Large intestine (tissue), 3 donors: ENCODE measurements at regions not wholly inside any gene's neighbourhood (a gene's known extent, or its start where the extent isn't known, plus 50 kb on each side); places are given as distances from the start of the nearest gene placed in this dataset.
"Not testable (repeated sequence)": the region's sequence is repeated elsewhere in the genome, so short reads cannot be mapped to it uniquely, and the experiment has no call there.

Source experiments
- DNase-seq, 2 donors: peaks; one replicate each; pipeline versions ENCODE4 v3.0.0 to v3.0.0-alpha.2; 2013
- H3K27ac ChIP-seq: one replicate; pipeline ENCODE4 v1.5.1; 2013; ENCODE audit warnings: low read length
- H3K27me3 ChIP-seq: 2 replicates; pipeline ENCODE4 v1.6.1; 2013; ENCODE audit warnings: low read length; ENCODE audit not compliant: control insufficient read depth, insufficient read depth
- H3K36me3 ChIP-seq: 2 replicates; pipeline ENCODE4 v1.6.1; 2013; ENCODE audit warnings: low read length; ENCODE audit not compliant: control insufficient read depth, insufficient read depth
- H3K4me1 ChIP-seq: one replicate; pipeline ENCODE4 v1.6.1; 2013; ENCODE audit warnings: low read length; ENCODE audit not compliant: control insufficient read depth, insufficient read depth
- H3K4me3 ChIP-seq: one replicate; pipeline ENCODE4 v1.5.1; 2013; ENCODE audit warnings: low read length
- H3K9me3 ChIP-seq: one replicate; pipeline ENCODE4 v1.6.1; 2013; ENCODE audit warnings: mild to moderate bottlenecking, low read depth, low read length, moderate library complexity; ENCODE audit not compliant: control insufficient read depth
- WGBS: methylation state at CpG from one replicate; pipeline ENCODE4 v1.1.5; 2013; ENCODE audit warnings: low lambda C conversion rate; ENCODE audit not compliant: insufficient coverage; 5-methylcytosine and 5-hydroxymethylcytosine counted together

DNA sequence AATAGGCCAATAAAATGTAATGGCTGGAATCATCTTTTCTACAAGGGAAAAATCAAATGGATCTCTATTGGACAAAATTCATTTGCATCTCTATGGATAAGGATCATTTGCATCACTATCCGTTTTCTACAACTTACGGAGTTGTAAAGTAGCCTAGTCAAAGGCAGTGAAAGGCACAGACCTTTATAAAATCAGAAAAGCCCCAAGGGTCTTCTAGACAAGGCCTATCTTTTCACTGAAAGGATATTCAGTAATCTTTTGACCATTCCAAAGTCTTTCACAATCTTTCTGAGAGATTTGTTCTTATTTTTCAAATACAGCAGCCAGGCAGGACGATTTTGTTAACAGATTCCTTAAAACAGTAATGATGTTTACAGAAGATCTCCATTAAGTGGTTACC, 119.5 kb upstream of the JADE1 start:
- H3K4me3 ChIP-seq, result no peak overlapping the region

DNA sequence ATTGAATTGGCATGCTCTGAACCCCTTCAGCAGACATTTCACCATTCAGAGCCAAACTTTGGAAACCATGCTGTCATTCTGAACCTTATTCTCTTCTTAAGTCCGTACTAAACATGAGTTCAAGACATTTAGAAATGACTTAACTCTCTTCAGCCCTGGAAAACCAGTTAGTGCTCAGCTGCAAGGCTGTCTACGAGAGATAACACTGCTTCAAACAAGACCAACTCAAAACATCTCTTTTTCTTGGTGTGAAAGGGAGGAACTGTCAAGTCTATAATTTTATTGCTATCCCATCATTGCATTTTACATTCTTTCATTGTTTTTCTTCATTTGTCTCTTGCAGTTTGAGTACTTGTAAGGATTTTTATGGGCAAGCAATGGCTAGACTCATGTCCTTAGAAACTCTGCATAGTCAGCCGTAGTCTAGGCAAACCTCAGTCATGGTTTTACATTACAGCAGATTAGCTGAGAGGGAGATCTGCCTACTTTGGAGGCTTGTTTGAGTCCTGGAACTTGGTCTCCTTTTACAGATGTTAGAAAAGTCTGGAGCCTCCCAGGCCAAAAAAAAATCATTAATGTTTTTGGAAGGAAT, 120.6 kb upstream of the JADE1 start:
- Histone ChIP-seq H3K4me3 (no peak overlapping the region), H3K4me1 (peaks cover 34% of the 10 kb centered on the region), H3K36me3 (no peaks in the 10 kb centered on the region), H3K9me3 (no peaks in the 10 kb centered on the region), H3K27me3 (no peaks in the 10 kb centered on the region), H3K27ac (peak overlapping the region; percentile 86)
- WGBS, result no CpG with 5 or more reads among the region's 3 CpGs
- peak in 1 of 2 donors; percentile 48 for DNase-seq

More for the DNA sequence above, 119.5 kb upstream of the JADE1 start:
- H3K27ac ChIP-seq, result peak overlapping the region; percentile 15
- no peaks in the 10 kb centered on the region for H3K27me3 ChIP-seq
- no peaks in the 10 kb centered on the region for H3K36me3 ChIP-seq
- no peaks in the 10 kb centered on the region for H3K9me3 ChIP-seq
- H3K4me1 ChIP-seq, result peaks cover 34% of the 10 kb centered on the region
- 44% methylated on average over 1 of the region's 3 CpGs for WGBS
- DNase-seq, result no peak

DNA sequence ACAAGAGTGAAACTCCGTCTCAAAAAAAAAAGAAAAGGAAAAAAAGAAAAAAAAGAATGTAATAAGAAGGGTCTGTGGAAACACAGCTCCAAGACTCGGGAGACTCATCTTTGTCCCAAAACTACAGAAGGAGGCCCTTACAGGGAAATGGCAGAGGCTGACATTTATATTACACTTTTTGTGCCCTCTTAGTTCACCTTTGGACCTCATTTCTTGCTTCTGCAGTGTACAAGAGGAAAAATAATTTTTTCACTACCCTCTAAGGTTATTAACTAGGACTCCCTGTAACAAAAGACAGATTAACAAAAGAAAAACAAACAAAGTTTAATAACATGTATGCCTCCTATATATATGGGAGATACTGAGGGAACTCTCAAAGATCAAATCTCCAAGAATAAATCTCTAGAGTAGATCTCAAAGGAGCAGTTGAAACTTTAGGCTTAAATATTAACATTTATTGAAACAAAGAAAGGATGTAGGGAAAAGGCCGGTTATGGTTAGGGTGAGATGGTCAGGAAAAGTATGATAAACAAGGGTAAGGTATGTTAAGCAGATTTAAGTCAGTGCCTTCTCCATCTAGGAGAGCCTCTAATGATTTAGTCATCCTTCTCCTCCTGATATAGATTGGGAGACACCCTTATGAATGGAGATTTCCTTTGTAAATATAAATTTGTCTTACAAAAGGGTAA, 121.3 kb upstream of the JADE1 start:
- Histone ChIP-seq H3K27me3 (no peaks in the 10 kb centered on the region), H3K4me1 (peaks cover 34% of the 10 kb centered on the region), H3K36me3 (no peaks in the 10 kb centered on the region), H3K27ac (peak overlapping the region; percentile 86), H3K4me3 (no peak overlapping the region), H3K9me3 (no peaks in the 10 kb centered on the region)
- 44% methylated on average over 1 of the region's 3 CpGs for WGBS
- DNase-seq, result peak; percentile 23 to 80

DNA sequence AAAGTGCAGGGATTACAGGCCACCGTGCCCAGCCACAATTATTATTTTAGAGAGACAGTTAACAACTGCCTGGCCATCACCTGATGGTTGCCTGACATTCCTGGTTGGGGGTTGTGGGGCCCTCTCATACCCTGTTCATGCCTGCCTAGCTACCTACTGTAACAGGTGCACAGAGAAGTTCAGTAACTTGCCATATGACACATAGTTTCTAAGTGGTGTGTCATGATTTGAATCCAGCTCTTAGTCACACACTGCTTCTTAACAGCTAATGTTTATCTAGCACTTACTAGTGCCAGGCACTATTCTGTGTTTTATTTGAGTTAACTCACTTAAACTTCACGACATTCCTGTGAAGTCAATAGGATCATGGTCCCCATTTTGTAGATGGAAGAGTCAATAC, 122.7 kb upstream of the JADE1 start:
- Histone ChIP-seq H3K4me3 (no peak overlapping the region), H3K9me3 (no peaks in the 10 kb centered on the region), H3K36me3 (no peaks in the 10 kb centered on the region), H3K4me1 (peaks cover 34% of the 10 kb centered on the region), H3K27ac (no peak overlapping the region), H3K27me3 (no peaks in the 10 kb centered on the region)
- WGBS, result no CpG with 5 or more reads among the region's 2 CpGs
- DNase-seq, result no peak

DNA sequence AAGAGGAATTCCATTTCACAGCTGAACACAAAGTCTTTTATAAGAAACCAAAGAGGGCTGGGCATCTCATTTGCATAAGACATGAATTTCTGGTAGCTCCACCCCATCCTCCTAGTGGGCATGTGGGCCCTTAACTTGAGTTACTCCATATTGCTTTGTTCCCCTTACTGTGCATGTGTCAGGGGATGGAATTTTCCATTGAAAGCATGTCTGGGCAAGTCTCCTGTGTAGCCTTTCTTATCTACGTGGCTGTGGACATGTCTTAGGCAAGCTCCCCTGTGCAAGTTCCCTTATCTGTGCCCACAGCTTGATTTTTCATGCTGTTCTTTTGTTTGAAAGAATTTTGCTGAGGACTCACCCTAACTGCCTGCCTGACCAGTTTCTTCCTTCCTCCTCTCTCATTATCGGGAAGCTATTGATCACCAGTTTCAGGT, 123.5 kb upstream of the JADE1 start:
- no peak for DNase-seq
- peaks cover 33% of the 10 kb centered on the region for H3K4me1 ChIP-seq
- H3K4me3 ChIP-seq, result no peak overlapping the region
- H3K36me3 ChIP-seq, result no peaks in the 10 kb centered on the region
- no CpG with 5 or more reads among the region's 2 CpGs for WGBS
- no peaks in the 10 kb centered on the region for H3K27me3 ChIP-seq
- H3K9me3 ChIP-seq, result no peaks in the 10 kb centered on the region
- no peak overlapping the region for H3K27ac ChIP-seq

DNA sequence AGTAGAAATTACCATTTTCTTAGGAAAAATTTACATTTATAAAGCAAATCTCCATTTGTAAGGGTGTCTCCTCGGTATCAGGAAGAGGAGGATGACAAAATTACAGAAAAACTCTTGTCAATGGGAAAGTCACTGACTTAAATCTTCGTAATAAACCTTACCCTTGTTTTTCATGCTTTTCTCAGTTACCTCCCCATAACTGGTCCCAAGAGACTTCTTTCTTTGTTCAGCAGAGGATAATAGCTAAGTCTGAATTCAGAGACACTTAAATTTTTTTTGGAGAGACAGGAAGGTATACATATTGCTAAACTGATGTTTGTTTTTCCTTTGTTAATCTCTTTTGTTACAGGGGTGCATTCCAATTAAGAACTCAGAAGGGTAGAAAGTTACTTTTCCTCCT, 125.5 kb upstream of the JADE1 start:
- no peak for DNase-seq
- H3K4me3 ChIP-seq, result no peak overlapping the region
- WGBS, result 90% methylated on average over 1 of the region's 2 CpGs
- no peaks in the 10 kb centered on the region for H3K36me3 ChIP-seq
- H3K27me3 ChIP-seq, result no peaks in the 10 kb centered on the region
- H3K9me3 ChIP-seq, result no peaks in the 10 kb centered on the region
- H3K4me1 ChIP-seq, result peaks cover 17% of the 10 kb centered on the region
- H3K27ac ChIP-seq, result no peak overlapping the region

DNA sequence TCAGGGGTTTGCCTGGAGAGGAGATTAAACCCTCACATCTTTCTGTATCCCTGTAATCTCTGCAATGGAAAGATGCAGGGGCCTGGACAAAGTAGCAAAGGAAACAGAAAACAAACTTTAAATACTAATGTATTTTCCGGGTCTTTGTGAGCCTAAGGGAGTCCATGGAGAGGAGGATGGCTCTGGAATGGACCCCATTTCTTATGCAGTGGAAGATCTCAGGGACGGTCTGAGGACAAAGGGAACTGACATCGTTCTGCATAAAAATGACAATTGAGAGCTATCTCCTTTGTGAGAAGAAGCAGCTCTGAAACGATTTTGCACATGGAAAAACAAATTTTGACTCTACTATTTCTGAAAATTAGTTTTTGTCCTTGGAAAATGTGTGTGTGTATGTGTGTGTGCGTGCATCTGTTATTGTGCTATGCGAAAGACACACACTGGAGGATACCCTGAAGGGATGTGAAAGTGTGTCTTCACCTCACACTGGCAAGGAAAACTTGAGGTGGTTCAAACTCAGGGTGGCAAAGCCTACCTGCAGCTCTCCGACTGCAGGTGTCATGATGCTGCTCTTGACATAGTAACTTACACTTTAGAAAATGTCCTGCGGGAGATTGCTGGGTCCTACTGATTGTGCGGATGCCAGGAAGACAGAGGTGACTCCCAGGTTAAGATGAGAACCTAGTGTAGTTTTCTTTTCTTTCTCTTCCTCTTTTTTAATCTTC, 126.4 kb upstream of the JADE1 start:
- WGBS, result 100% methylated on average over 1 of the region's 9 CpGs

DNA sequence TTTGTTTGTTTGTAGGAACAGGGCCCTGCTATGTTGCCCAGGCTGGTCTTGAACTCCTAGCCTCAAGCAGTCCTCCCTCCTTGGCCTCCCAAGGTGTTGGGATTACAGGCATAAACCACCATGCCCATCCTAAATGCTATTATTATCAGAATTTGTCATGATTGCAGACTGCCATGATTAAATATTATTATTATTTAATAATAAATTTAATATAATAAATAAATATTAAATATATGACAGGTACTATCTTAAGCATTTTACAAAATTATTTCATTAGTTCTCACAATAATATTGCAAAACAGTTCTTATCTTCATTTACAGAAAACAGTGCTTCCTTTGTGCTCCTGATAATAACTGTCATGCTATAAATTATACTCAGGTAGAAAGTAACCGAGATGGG, 133.4 kb upstream of the JADE1 start:
- no CpG with 5 or more reads among the region's 1 CpG for WGBS
- no peaks in the 10 kb centered on the region for H3K4me1 ChIP-seq
- H3K4me3 ChIP-seq, result no peak overlapping the region
- no peaks in the 10 kb centered on the region for H3K9me3 ChIP-seq
- no peak for DNase-seq
- H3K27ac ChIP-seq, result no peak overlapping the region
- H3K36me3 ChIP-seq, result no peaks in the 10 kb centered on the region
- H3K27me3 ChIP-seq, result no peaks in the 10 kb centered on the region

More for the DNA sequence above, 126.4 kb upstream of the JADE1 start:
- Histone ChIP-seq H3K9me3 (no peaks in the 10 kb centered on the region), H3K27ac (no peak overlapping the region), H3K4me1 (peaks cover 12% of the 10 kb centered on the region), H3K4me3 (no peak overlapping the region), H3K27me3 (no peaks in the 10 kb centered on the region), H3K36me3 (no peaks in the 10 kb centered on the region)
- DNase-seq, result no peak

DNA sequence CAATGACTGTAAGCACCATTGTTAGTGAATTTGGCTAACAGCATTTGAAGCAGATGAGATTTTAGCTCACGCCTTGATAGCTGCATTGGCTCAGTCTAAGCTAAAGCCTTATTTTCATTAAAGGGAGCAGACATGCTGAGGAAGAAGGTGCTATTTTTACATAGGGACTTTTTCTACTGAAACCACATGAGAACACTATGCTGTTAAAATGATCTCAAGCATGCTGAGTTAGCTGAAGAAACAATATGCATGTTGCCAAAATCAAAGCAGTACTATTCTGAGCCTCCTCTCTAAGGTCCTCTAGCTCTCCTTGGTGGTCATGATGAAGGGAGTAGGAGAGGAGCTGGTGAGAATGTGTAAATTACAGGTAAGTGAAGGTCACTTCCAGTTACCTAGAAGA, 134.4 kb upstream of the JADE1 start:
- WGBS, result no CpG with 5 or more reads among the region's 1 CpG
- Histone ChIP-seq H3K27me3 (no peaks in the 10 kb centered on the region), H3K9me3 (no peaks in the 10 kb centered on the region), H3K4me1 (peaks cover 2% of the 10 kb centered on the region), H3K27ac (no peak overlapping the region), H3K4me3 (no peak overlapping the region), H3K36me3 (no peaks in the 10 kb centered on the region)
- no peak for DNase-seq

DNA sequence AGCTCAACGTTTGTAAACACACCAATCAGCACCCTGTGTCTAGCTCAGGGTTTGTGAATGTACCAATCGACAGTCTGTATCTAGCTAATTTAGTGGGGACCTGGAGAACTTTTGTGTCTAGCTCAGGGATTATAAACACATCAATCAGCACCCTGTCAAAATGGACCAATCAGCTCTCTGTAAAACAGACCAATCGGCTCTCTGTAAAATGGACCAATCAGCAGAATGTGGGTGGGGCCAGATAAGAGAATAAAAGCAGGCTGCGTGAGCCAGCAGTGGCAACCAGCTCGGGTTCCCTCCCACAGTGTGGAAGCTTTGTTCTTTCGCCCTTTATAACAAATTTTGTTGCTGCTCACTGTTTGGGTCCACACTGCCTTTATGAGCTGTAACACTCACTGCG, 136.3 kb upstream of the JADE1 start:
- WGBS, result 100% methylated on average over 1 of the region's 7 CpGs
- H3K36me3 ChIP-seq, H3K4me1 ChIP-seq, H3K27me3 ChIP-seq, H3K4me3 ChIP-seq, H3K9me3 ChIP-seq, DNase-seq, H3K27ac ChIP-seq: not testable (repeated sequence)
